Liver (tissue), 3 donors: ENCODE measurements at regions not wholly inside any gene's neighbourhood (a gene's known extent, or its start where the extent isn't known, plus 50 kb on each side); places are given as distances from the start of the nearest gene placed in this dataset.

Source experiments
- EGR1 ChIP-seq, 2 donors: IDR thresholded peaks; 2 replicates each; pipeline ENCODE4 v1.6.1; 2016 to 2018; ENCODE audit warnings: antibody characterized with exemption in 2 of 2, low read depth in 2 of 2
- GABPA ChIP-seq, 2 donors: IDR thresholded peaks in 1 of 2; conservative IDR thresholded peaks in 1 of 2; 2 replicates each; pipeline ENCODE4 v1.6.1; 2016; ENCODE audit warnings: antibody characterized with exemption in 2 of 2, mild to moderate bottlenecking in 1 of 2, moderate library complexity in 1 of 2
- SP1 ChIP-seq: IDR thresholded peaks from 2 replicates; pipeline ENCODE4 v1.6.1; 2018; ENCODE audit warnings: antibody characterized with exemption, mild to moderate bottlenecking
- TAF1 ChIP-seq: conservative IDR thresholded peaks from 2 replicates; pipeline ENCODE4 v1.6.1; 2016; ENCODE audit warnings: antibody characterized with exemption, mild to moderate bottlenecking
- YY1 ChIP-seq: IDR thresholded peaks from 2 replicates; pipeline ENCODE4 v1.6.1; 2016; ENCODE audit warnings: antibody characterized with exemption, mild to moderate bottlenecking
- TF ChIP-seq, protein P1 (sequence below): fragments of 150-350 bp; IDR thresholded peaks from 2 replicates; pipeline ENCODE4 v1.5.1; 2017; ENCODE audit warnings: improper control_type of control experiment, low read depth, low read length; ENCODE audit not compliant: missing input control
- TF ChIP-seq, protein P2 (sequence below): IDR thresholded peaks from 2 replicates; pipeline ENCODE4 v1.6.1; 2016; ENCODE audit warnings: antibody characterized with exemption
- donor health status: healthy.
- donor health status: healthy.

- TF ChIP-seq, protein P1, sequence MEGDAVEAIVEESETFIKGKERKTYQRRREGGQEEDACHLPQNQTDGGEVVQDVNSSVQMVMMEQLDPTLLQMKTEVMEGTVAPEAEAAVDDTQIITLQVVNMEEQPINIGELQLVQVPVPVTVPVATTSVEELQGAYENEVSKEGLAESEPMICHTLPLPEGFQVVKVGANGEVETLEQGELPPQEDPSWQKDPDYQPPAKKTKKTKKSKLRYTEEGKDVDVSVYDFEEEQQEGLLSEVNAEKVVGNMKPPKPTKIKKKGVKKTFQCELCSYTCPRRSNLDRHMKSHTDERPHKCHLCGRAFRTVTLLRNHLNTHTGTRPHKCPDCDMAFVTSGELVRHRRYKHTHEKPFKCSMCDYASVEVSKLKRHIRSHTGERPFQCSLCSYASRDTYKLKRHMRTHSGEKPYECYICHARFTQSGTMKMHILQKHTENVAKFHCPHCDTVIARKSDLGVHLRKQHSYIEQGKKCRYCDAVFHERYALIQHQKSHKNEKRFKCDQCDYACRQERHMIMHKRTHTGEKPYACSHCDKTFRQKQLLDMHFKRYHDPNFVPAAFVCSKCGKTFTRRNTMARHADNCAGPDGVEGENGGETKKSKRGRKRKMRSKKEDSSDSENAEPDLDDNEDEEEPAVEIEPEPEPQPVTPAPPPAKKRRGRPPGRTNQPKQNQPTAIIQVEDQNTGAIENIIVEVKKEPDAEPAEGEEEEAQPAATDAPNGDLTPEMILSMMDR = no peak
- TF ChIP-seq TAF1 (no peak), SP1 (no peak), GABPA (IDR thresholded peaks at IDR 0.05 in 1 of 2, conservative IDR thresholded peaks at IDR 0.05 in 1 of 2) (no peak), YY1 (no peak), EGR1 (IDR thresholded peaks at IDR 0.05; ENCODE audit: low read depth in 2 of 2) (no peak)
- TF ChIP-seq, protein P2, sequence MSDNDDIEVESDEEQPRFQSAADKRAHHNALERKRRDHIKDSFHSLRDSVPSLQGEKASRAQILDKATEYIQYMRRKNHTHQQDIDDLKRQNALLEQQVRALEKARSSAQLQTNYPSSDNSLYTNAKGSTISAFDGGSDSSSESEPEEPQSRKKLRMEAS = no peak
Observed at GRCh38 chr11:8747173-8747572, 64.6 kb downstream of the RPL27A start.
